ENCODE measurements at regions not wholly inside any gene's neighbourhood (a gene's known extent, or its start where the extent isn't known, plus 50 kb on each side); places are given as distances from the start of the nearest gene placed in this dataset.
"Not testable (repeated sequence)": the region's sequence is repeated elsewhere in the genome, so short reads cannot be mapped to it uniquely, and the experiment has no call there.

- no peak for TF ChIP-seq POLR2AphosphoS5 (IDR thresholded peaks at IDR 0.05; ENCODE audit: low read depth)
- TF ChIP-seq GABPA (IDR thresholded peaks at IDR 0.05; ENCODE audit: low read depth), result no peak
- no peak for TF ChIP-seq SPI1 (IDR thresholded peaks at IDR 0.05; ENCODE audit: borderline replicate concordance, low read depth)
- no peak for TF ChIP-seq REST (IDR thresholded peaks at IDR 0.05; ENCODE audit: insufficient replicate concordance, low read depth)
- TF ChIP-seq, protein P1, sequence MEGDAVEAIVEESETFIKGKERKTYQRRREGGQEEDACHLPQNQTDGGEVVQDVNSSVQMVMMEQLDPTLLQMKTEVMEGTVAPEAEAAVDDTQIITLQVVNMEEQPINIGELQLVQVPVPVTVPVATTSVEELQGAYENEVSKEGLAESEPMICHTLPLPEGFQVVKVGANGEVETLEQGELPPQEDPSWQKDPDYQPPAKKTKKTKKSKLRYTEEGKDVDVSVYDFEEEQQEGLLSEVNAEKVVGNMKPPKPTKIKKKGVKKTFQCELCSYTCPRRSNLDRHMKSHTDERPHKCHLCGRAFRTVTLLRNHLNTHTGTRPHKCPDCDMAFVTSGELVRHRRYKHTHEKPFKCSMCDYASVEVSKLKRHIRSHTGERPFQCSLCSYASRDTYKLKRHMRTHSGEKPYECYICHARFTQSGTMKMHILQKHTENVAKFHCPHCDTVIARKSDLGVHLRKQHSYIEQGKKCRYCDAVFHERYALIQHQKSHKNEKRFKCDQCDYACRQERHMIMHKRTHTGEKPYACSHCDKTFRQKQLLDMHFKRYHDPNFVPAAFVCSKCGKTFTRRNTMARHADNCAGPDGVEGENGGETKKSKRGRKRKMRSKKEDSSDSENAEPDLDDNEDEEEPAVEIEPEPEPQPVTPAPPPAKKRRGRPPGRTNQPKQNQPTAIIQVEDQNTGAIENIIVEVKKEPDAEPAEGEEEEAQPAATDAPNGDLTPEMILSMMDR (IDR thresholded peaks at IDR 0.05; ENCODE audit: insufficient read depth, low read length), result no peak
- Histone ChIP-seq H3K27me3 (ENCODE audit: insufficient read depth, poor library complexity, severe bottlenecking) (no peaks in the 10 kb centered on the region), H3K27ac (replicated peaks) (no peak overlapping the region), H3K4me3 (replicated peaks; ENCODE audit: insufficient read depth, low read length) (no peak overlapping the region)
- no peak for DNase-seq (ENCODE audit: low read depth in 1 of 2, low spot score in 1 of 2)
Measured at GRCh38 chr9:24009322-24009721, 183.3 kb upstream of the ELAVL2 start.

GRCh38 chr9:24007185-24007584, 181.1 kb upstream of the ELAVL2 start:
- H3K27ac ChIP-seq (replicated peaks), result no peak overlapping the region
- no peak overlapping the region for H3K4me3 ChIP-seq (replicated peaks; ENCODE audit: insufficient read depth, low read length)
- DNase-seq (ENCODE audit: low read depth in 1 of 2, low spot score in 1 of 2), result no peak
- TF ChIP-seq GABPA (IDR thresholded peaks at IDR 0.05; ENCODE audit: low read depth), result no peak
- no peak for TF ChIP-seq SPI1 (IDR thresholded peaks at IDR 0.05; ENCODE audit: borderline replicate concordance, low read depth)
- TF ChIP-seq POLR2AphosphoS5 (IDR thresholded peaks at IDR 0.05; ENCODE audit: low read depth), result no peak
- no peak for TF ChIP-seq REST (IDR thresholded peaks at IDR 0.05; ENCODE audit: insufficient replicate concordance, low read depth)
- TF ChIP-seq, protein P1 (IDR thresholded peaks at IDR 0.05; ENCODE audit: insufficient read depth, low read length), result no peak
- H3K27me3 ChIP-seq (ENCODE audit: insufficient read depth, poor library complexity, severe bottlenecking), result no peaks in the 10 kb centered on the region

DNA sequence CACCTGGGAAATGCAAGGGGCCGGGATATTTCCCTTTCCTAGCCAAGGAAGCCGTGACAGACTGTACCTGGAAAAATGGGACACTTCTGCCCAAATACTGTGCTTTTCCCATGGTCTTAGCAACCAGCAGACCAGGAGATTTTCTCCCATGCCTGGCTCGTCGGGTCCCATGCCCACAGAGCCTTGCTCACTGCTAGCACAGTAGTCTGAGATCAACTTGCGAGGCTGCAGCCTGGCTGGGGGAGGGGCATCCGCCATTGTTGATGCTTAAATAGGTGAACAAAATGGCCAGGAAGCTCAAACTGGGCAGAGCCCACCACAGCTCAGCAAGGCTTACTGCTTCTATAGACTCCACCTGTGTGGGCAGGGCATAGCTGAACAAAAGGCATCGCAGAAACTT, 165.8 kb upstream of the ELAVL2 start:
- not testable (repeated sequence) for H3K4me3 ChIP-seq (replicated peaks; ENCODE audit: insufficient read depth, low read length); H3K27ac ChIP-seq (replicated peaks); DNase-seq (ENCODE audit: low read depth in 1 of 2, low spot score in 1 of 2); H3K27me3 ChIP-seq (ENCODE audit: insufficient read depth, poor library complexity, severe bottlenecking)

DNA sequence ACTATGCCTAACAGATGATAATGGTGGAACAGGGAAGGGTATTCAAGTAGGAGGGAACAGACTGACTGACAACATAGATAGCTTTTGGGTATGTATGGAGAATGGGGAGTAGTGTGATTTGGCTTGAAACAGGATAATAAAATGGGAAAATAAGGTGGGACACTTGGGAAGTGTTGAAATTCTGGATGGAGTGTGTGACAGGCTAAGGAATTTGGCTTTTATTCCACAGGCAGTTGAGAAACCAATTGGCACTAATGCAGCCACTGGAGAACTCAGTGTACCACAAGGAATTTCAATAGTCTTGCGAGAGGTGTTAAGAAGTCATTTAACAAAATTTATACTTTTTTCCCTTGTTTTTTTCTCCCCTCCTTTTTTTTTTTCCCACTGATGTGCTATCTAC, 153.5 kb upstream of the ELAVL2 start:
- Histone ChIP-seq H3K4me3 (replicated peaks; ENCODE audit: insufficient read depth, low read length) (no peak overlapping the region), H3K27ac (replicated peaks) (no peak overlapping the region), H3K27me3 (ENCODE audit: insufficient read depth, poor library complexity, severe bottlenecking) (no peaks in the 10 kb centered on the region)
- no peak for DNase-seq (ENCODE audit: low read depth in 1 of 2, low spot score in 1 of 2)
- TF ChIP-seq POLR2AphosphoS5 (IDR thresholded peaks at IDR 0.05; ENCODE audit: low read depth), result no peak
- no peak for TF ChIP-seq SPI1 (IDR thresholded peaks at IDR 0.05; ENCODE audit: borderline replicate concordance, low read depth)
- no peak for TF ChIP-seq GABPA (IDR thresholded peaks at IDR 0.05; ENCODE audit: low read depth)
- TF ChIP-seq, protein P1 (IDR thresholded peaks at IDR 0.05; ENCODE audit: insufficient read depth, low read length), result no peak
- no peak for TF ChIP-seq REST (IDR thresholded peaks at IDR 0.05; ENCODE audit: insufficient replicate concordance, low read depth)

Data from HL-60 (cell line).